ENCODE measurements at regions not wholly inside any gene's neighbourhood (a gene's known extent, or its start where the extent isn't known, plus 50 kb on each side); places are given as distances from the start of the nearest gene placed in this dataset.

DNA sequence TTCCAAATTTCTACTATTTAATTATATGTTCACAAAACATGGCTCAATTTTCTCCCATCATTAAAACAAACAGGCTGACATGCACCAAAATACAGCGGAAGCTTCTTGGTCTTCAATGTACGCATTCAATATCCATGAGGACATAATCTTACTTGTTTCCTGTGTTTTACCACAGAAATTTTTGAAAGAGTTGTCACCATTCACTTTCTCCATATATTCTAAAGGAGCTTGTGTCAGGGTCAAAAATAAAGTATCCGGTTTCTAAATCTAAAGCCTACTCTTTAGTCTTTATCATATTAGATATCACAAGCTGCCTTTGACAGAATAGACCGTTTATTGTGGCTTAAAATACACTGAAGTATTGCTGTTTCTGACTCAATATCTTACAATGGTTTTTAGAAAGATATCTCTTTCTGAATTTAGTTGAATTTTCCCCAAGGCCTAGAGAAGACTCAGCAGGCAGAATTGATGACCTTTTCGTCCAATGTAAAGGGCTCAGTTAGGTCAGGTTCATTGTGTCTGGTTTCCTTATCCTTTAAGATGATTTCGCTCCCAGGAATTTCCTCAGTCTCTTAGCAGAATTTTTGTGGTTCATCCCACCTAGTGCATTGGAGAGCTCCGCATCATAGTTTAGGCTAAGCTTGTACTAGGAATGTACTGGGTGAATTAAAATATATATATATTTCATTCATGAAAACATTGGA, 717.2 kb downstream of the NCAM2 start:
- no peak for TF ChIP-seq YY1 (IDR thresholded peaks at IDR 0.05; ENCODE audit: insufficient read depth, insufficient read length)
- no peak for TF ChIP-seq SUZ12 (IDR thresholded peaks at IDR 0.05; ENCODE audit: extremely low read depth, insufficient read depth, insufficient read length)

Data from NT2/D1 (cell line).